Left lobe of liver (tissue), 2 donors: ENCODE measurements at regions not wholly inside any gene's neighbourhood (a gene's known extent, or its start where the extent isn't known, plus 50 kb on each side); places are given as distances from the start of the nearest gene placed in this dataset.

Experiments used
- ATAC-seq: fragments of 200-7000 bp; cut with Tn5 transposase; one replicate; pipeline ENCODE4 v1.9.1; 2020; ENCODE audit warnings: mild to moderate bottlenecking, moderate library complexity
- DNase-seq: peaks from one replicate; pipeline ENCODE4 v3.0.0-alpha.2; 2020; ENCODE audit warnings: low spot score
- donor health status: DM: no; HTN: no; CAD: no; lungs with moderate emphysema.
- donor health status: DM: no; HTN: yes; CAD: no.

DNA sequence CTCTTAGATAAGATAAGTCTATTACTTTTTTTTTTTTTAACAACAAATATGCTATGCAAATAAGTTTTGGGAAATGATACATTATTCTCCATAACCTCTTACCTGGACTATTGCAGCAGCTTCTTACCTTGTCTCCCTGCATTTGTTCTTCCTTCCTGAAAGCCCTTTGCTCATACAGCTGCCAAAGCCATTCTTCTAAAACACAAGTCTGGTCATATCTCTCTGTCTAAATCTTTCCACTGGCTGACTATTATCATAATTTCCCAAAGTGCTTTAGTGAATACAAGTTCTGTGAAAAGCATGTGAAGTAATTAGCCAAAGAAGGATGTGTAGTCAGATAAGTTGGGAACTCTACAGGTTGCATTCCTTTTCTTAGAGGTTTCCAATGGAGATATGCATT, 115.4 kb upstream of the CNTLN start:
- ATAC-seq = no peak

DNA sequence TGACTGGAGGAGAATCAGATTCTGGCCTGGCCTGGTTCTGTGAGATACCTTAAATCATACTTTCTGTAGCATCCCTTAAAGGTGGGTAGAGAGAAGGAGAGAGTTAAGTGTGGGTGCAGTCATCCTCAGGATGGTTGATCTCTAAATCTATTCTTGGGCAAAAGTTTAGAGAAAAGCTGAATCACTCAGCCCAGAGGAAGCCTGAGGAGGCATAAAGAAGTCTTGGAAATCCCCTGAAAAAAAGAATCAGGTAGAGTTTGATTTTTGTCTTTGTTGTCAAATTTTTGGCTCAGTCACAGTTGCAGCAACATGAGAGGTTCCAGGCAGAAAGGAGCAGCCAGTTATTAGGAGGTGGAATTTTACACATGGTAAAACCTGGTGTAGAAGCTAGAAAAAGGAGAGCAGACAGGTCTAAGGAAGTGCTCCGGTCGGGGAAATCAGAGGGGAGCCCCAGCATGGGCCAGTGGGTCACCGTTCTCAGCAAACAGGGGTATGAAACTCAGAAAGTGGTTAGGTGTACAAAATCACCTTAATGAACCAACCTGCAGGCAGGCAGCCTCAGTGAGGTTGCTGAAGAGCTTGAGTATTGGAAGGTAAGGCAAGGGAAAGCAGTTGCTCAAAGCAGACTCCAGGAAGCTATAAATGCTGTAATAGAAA, 116.2 kb upstream of the CNTLN start:
- no peak for DNase-seq
- ATAC-seq = no peak

More for the DNA sequence above, 115.4 kb upstream of the CNTLN start:
- DNase-seq = no peak

DNA sequence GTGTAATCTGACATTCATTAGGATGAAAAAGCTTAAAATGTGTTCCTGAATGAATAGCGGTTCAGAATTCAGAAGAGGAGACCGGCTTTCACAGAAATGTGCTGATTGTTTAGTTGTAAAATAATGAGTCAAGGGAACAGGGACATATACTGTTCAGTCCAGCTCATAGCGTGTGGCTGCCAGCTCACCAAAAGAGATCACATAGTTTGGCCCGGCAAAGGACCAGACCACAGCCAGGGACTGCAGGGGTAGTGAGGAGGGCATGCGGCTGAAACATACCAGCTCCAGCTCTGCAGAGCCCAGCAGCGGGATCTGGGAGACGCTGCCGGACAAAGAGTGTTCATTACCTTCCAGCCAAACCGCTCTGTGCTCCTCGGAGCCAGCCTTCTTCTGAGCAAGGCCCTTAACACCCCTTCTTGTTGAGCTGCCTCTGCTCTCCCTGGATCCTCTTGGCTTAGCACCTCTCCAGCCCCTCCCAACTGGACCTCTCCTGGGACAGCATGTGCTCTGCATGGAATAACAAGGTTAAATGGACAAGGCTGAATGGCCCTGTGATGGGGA, 116.8 kb upstream of the CNTLN start:
- ATAC-seq = no peak
- DNase-seq = no peak

DNA sequence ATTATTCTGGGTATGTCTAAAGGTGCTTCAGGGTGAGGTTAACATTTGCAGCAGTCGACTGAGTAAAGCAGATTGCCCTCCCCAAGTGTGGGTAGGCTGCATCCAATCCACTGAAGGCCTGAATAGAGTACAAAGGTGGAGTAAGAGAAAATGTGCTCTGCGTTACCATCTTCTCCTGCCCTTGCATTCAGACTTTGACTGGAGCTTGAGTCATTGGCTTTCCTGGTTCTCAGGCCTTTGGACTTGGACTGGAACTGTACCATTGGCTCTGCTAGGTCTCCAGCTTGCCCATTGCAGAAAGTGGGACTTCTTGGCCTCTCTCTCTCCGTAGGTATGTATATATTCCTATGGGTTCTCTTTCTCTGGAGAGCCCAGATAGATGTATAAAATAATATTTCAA, 120.9 kb upstream of the CNTLN start:
- DNase-seq = no peak
- ATAC-seq = no peak

DNA sequence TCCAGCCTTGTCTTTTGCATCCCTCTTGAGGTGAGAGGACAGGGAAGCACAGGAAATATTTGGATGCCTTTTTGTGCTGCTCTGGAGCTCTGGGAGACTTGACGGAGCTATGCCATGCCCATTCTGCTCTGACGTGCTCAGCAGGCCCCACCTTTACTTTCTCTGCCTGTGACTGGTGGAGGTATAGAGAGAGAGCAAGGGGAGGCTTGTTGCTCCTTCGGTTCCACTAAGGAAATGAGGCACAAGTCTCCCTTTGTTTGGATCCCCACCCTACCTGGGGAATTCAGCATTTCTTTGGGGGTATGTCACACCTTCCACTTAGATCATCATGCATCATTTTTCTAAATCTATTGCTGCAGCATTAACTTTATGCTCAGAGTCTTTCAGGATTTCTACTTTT, 121.8 kb upstream of the CNTLN start:
- no peak for DNase-seq
- no peak for ATAC-seq

DNA sequence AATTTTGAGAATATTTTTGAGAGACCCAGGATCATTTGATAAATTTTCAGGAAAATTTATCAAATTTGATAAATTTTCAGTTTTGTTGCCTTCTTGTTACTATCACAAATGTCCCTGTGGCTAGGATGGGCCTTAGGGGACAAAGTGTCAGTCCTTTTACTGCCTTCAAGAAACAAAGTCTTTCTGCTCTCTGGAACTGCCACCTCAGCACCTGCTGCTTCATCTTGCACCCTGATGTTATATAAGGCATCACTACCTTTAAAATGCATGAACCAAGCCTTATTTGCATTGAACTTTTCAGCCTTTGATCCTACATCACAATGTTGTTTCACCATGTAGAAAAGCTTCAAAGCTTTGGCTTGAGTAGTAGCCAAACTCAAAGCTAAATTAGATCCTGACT, 123.0 kb upstream of the CNTLN start:
- ATAC-seq = no peak
- DNase-seq = no peak

DNA sequence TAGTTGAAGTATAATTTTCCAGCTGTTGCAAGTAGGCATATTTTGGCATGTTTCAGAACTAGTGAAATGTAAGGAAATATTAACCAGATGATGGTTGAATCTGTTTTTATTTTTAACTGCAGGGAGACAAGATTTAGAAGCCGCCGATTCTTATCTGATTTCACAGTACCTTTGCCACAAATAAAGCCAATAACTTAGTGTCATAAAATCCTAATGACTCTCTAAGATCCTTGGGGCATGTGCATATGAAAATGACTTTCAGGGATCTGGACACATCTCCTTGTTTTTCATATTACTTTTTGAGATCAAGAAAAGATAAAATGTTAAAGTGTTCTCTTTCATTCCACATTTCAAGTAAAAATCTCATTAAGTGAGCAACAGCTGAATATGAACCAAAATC, 125.8 kb upstream of the CNTLN start:
- no peak for ATAC-seq
- DNase-seq = no peak

DNA sequence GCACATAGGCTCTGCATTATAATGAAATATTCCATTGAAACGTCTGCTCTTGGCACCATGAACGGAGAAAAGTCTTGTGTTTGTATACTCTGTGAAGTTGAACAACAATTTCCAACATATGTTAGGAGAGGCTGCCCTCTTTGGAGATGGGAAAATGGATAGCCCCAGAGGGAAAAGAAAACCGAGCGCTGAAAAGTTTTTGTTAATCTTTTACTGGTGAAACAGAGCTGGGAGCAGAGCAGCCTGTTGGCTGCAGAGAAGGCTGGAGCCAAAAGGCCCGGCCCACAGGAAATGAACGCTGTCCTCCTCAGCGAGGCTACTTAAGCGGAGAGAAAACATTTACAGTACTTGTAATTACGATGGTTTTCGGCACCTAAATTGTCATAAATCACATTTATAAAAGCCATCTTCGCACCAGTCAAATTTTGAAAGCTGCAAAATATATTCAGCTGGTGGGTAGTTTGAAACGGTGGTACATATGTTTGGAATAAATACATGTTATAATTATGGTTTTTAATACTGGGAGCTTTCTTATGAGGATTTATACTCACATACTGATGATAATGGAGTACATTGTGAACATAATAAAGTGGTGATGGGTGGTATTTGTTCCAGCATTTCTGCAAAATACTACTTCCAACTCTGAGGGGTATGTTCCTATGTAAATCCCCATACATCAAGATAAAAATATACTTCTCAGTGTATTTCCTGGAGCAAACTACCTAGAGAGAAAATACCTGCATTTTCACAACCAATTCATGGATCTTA, 129.6 kb upstream of the CNTLN start:
- ATAC-seq (peak; percentile 87), DNase-seq (no peak)

DNA sequence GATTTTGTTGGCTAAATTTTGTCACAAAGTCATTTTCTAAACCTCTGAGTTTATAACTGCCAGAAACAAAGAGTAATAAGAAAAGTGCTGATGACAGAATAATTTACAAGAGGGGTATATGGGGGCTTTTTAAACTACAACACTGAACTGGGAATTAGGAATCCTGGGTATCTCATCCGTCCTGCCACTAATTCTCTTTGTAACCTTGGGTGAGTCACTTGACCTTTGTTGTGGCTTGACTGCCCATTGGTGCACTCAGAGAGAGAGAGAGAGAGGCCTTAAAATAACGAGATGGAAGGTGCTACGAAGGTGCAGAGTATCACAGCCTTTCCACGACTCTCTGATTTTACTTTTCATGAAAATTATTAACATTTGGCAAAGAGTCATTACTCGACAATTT, 130.3 kb upstream of the CNTLN start:
- no peak for DNase-seq

DNA sequence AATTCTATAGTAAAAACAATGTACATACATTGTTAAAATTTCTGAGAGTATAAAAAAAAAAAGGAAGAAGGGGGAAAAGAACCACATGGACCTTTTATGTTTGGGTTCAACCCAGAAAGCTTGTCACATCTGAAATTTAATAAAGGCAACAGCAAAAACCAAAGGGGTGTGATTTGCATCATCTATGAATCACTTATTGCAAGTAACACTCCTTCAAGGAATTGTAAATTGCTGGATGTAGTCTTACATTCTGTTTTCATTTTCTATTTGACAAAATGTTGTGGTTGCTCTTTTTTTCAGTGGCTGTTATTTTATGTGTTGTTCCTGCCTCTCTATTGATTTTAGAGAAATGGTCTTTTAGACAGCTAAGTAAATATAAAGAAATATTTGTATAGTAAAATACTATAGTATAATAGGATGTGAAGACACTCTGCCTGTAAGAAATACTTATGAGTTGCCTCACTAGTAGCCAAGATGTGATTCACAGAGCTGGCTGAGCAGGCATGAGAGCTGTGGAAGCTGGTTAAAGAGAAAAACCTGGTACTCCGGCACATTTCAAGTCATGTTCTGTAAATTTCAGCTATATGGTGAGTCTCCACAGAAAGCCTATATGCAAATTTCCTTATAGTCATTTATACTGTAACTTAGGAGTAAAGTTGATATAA, 131.1 kb upstream of the CNTLN start:
- ATAC-seq (no peak), DNase-seq (no peak)

More for the DNA sequence above, 130.3 kb upstream of the CNTLN start:
- no peak for ATAC-seq

DNA sequence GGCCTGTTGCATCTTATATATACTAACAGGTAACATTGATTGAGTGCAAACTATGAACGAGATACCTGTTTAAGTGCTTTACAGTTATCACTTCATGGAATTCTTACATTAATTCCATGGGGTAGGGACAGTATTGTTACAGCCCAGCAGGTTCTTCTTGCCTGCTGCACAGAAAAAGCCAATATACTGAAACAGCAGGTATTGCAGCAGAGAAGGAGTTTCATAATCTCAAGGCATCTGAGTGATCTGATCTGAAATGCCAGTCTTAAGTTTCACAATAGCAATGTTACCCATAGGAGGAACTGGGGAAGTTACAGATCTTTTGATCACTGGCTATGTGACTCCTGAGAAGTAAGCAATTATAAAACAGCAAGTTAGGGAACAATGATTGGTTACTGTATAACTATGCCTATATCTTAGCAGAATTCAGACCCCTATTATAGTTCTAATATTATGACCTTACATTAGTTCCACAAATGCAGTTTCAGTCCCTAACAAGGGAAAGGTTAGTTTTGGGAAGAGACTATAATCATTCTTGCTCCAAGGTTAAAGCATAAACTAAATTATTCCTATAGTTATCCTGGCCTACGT, 126.5 kb upstream of the BNC2 start:
- ATAC-seq (no peak), DNase-seq (no peak)

DNA sequence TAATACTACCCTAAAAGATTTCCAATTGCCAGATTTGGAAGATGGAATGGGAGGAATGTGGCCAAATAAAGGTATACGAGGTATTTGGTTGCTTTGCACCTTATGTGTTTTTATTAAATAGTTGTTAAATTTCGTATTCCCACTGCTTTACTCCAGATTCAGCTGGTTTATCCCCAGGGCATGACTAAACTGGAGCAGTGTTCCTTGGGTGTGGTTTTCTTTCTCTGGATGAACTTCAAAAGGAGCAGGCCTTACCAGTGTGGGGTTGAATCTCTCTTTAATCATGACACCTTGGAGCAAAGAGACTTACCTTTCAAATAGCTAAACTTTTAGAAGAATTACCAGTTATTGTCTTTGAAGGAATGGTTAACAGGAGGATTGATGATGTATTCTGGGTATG, 121.7 kb upstream of the BNC2 start:
- DNase-seq (no peak), ATAC-seq (no peak)

DNA sequence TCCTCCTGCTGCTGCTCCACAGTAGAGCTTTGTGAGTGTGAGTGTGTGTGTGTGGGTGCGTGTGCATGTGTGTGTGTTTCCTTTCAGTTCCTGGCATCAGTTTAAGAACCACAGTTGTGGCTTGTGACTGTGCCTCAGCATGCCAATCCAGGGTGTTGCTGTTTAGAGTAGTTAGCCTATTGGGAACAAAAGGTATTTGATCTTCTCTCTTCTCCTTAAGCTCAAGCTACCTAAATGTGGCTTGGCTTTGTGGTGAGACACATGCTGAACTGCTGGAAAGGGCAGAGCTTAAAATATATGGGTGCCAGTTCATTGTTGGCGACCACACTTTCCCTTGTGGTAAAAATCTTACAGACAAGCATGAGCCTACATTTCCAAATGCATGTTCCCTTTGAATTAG, 116.6 kb upstream of the BNC2 start:
- no peak for DNase-seq
- no peak for ATAC-seq

DNA sequence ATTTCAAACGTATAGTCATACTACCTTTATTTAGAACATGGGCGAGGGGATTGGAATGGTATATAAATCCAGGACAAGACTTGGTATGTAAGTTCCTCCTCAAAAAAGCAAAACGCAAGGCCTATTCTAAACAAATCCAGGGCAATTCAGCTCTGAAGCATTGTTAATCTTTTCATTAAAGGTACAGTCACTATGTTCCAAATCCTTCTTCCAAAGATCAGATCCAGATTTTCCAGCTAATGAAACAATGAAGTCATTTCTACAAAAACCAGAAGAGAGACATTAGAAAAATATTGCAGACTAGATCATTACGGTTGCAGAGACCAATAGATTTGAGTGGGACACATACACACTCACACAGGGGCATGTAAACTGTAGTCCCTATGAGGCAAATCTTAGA, 116.1 kb upstream of the BNC2 start:
- ATAC-seq = no peak
- DNase-seq = no peak

DNA sequence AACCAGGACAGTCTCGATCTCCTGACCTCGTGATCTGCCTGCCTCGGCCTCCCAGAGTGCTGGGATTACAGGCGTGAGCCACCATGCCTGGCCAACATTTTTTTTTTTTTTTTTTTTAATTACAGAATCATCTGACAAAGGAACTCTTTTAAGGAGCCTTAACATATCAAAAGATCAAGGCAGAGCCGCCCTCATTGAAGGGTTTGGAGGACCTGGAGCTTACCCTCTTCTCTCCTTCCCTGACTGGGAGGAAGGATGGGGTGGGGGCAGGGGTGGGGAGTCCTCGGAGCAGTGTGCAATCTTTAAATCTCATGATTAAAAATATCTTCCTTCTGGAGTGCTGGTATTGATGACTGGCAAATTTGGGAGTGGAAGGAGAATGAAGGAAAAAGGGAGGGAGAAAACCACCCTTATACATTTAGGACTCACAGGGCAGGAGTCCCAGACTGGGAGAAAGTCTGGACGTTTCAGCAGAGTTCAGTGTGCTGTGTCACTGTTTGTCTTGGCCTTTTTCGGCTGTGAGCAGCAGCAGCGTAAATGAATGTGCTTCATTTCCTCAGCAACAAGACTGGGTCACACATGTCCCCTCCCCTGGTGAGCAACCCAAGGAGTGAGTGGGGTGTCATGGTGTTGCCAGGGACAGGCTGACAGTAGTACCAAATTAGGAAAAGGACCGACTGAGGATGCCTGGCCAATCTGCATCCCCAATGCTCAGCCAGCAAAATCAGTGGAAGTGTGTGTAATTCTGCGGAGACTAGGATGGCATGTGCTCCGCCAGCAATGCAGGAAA, 115.3 kb upstream of the BNC2 start:
- no peak for ATAC-seq

DNA sequence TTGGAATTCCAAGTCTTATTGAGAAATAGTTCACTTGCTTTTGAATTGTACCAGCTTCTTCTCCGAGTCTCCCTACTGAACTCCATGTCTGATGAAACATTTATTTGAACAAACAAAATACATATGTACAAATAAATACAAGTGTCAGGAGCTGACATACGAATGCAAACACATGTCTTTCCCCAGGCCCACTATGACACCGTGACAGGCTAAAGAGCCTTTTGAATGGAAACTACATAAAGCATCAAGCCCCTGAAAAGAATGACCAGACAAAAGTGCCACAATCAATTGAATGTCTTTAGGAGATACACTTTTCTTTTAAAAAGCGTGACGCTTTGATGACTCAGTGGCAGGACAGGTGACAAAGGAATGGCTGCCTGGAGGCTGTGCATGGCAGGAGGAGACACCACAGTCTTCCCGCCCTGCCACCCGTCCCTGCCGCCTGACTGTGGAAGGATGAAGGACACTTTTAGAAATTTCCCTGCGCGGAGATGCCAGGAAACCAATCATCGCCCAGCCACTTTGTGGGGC, 112.4 kb upstream of the BNC2 start:
- DNase-seq = no peak
- ATAC-seq = no peak

More for the DNA sequence above, 115.3 kb upstream of the BNC2 start:
- no peak for DNase-seq

DNA sequence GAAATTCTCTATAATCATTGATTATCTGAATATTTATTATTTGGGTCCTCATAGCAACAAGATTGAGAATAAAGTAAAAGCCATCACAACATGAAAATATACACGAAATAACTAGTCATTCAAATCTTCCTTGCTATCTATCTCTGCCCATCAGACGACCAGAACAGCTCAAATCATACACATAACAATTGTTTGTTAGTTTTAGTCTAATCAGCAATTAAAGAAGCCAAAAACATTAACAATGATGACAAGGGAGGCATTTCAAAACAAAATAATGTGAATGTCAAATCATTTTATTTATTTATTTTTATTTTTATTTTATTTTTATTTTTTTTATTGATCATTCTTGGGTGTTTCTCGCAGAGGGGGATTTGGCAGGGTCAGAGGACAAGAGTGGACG, 106.0 kb upstream of the BNC2 start:
- DNase-seq (no peak), ATAC-seq (no peak)

DNA sequence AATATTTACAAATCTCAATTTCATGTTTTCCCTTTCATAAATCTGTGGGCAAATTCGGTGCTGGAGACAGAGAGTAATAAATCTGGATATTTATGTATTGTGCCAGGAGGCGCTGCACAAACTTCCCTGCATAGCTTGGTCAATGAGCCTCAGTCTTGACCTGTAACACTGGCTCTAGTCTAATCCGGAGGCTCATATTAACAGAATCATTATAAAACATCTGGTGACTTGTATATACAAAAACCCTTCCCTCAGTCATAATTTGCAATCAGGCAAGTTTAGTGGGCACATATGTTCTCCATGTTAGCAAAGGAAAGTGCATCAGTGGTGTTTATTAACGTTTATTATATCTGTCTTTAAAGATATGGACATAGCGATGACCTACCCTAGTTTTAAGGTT, 104.0 kb upstream of the BNC2 start:
- ATAC-seq = no peak

DNA sequence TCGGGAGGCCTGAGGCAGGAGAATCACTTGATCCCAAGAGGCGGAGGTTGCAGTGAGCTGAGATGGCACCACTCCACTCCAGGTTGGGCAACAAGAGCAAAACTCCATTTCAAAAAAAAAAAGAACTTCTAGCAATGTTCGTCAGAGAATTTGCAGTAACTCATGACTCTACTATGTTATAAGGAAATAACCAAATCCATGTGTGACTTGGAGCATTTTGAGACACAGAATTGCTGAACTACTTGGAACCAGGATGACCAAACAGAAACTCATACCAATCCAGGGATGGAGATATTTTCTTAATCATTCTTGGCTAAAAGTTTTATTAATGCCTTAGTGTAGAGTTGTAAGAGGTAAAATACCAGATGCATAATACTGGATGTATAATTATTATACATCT, 99.9 kb upstream of the BNC2 start:
- no peak for ATAC-seq
- DNase-seq = no peak

More for the DNA sequence above, 104.0 kb upstream of the BNC2 start:
- no peak for DNase-seq

DNA sequence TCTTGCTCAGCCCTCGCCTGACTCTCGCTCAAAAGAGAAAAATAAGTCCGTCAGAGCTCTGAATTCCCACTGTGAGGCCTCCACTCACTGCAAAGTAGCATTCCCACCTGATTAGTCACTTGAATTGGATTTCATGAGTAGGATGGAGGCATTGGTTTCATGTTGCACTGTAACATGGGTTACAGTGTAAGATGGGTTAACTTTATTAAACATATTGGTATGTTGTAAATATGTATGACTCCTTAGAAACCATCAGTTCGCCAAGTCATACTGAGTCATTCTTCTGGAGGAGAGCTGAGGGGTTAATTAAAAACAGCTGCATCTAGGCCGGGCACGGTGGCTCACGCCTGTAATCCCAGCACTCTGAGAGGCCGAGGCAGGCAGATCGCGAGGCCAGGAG, 93.8 kb upstream of the BNC2 start:
- ATAC-seq = no peak
- no peak for DNase-seq
